SK-N-SH (cell line): ENCODE measurements at regions not wholly inside any gene's neighbourhood (a gene's known extent, or its start where the extent isn't known, plus 50 kb on each side); places are given as distances from the start of the nearest gene placed in this dataset.

Source experiments
- CTCF ChIA-PET: fragments of 300-600, 350-600 bp; formaldehyde crosslinking; extraction: SDS; loops from one replicate; lab custom pipeline; 2021; lab: Yijun Ruan, JAX
- POLR2A ChIA-PET: fragments of 350-600 bp; sonication (Branson Sonifier 250); formaldehyde crosslinking; extraction: SDS; loops from one replicate; lab custom pipeline; 2020; ENCODE audit warnings: antibody characterized with exemption, inconsistent platforms; lab: Yijun Ruan, JAX
- DNase-seq: peaks from one replicate; pipeline ENCODE4 v3.0.0; 2012
- H2AFZ ChIP-seq: fragments of 200-600 bp; sonication (generic); 2 replicates; pipeline ENCODE4 v1.8.1; 2016; ENCODE audit warnings: antibody characterized with exemption, mild to moderate bottlenecking, low read depth
- H3F3A ChIP-seq: fragments of 200-600 bp; sonication (generic); replicated peaks from 2 replicates; pipeline ENCODE3; 2016; ENCODE audit warnings: antibody characterized with exemption, mild to moderate bottlenecking; ENCODE audit not compliant: insufficient read depth
- H3K27ac ChIP-seq, 2 experiments: fragments of 200-500 bp in 1 of 2; fragments of 200-600 bp in 1 of 2; sonication (Bioruptor generic) in 1 of 2; sonication (generic), shearing (Covaris generic) in 1 of 2; 2 replicates each; pipeline versions ENCODE4 v1.5.1 to v1.6.1; 2014 to 2016; ENCODE audit warnings: low read depth in 2 of 2, inconsistent platforms in 1 of 2, low read length in 1 of 2, mild to moderate bottlenecking in 1 of 2, mixed read lengths in 1 of 2
- H3K27me3 ChIP-seq: fragments of 200-600 bp; sonication (generic), shearing (Covaris generic); 2 replicates; pipeline ENCODE4 v1.6.1; 2016; ENCODE audit warnings: mixed run types; ENCODE audit not compliant: insufficient read depth
- H3K36me3 ChIP-seq, 2 experiments: fragments of 200-500 bp in 1 of 2; fragments of 200-600 bp in 1 of 2; sonication (Bioruptor generic) in 1 of 2; sonication (generic) in 1 of 2; replicated peaks in 1 of 2; 2 replicates each; pipeline versions ENCODE3 to v1.5.1; 2014 to 2016; ENCODE audit warnings: low read length in 1 of 2, mild to moderate bottlenecking in 1 of 2; ENCODE audit not compliant: insufficient read depth in 2 of 2, control insufficient read depth in 1 of 2
- H3K4me1 ChIP-seq, 2 experiments: fragments of 200-500 bp in 1 of 2; fragments of 200-600 bp in 1 of 2; sonication (Bioruptor generic) in 1 of 2; sonication (generic), shearing (Covaris generic) in 1 of 2; 2 replicates each; pipeline versions ENCODE4 v1.5.1 to v1.6.1; 2014 to 2016; ENCODE audit warnings: low read depth in 1 of 2, low read length in 1 of 2, mixed run types in 1 of 2; ENCODE audit not compliant: insufficient read depth in 2 of 2, control insufficient read depth in 1 of 2
- H3K4me2 ChIP-seq: fragments of 200-600 bp; sonication (generic), shearing (Covaris generic); 2 replicates; pipeline ENCODE4 v1.6.1; 2017; ENCODE audit warnings: mixed run types
- H3K4me3 ChIP-seq, 2 experiments: fragments of 200-500 bp in 1 of 2; fragments of 200-600 bp in 1 of 2; sonication (Bioruptor generic) in 1 of 2; sonication (generic), shearing (Covaris generic) in 1 of 2; 2 replicates each; pipeline versions ENCODE4 v1.5.1 to v1.8.1; 2014 to 2016; ENCODE audit warnings: low read depth in 2 of 2, inconsistent platforms in 1 of 2, low read length in 1 of 2, mild to moderate bottlenecking in 1 of 2, mixed read lengths in 1 of 2, moderate library complexity in 1 of 2
- H3K79me2 ChIP-seq: fragments of 200-600 bp; sonication (generic); 2 replicates; pipeline ENCODE4 v1.8.1; 2017; ENCODE audit warnings: mild to moderate bottlenecking; ENCODE audit not compliant: insufficient read depth
- H3K9ac ChIP-seq: fragments of 200-600 bp; sonication (generic); 2 replicates; pipeline ENCODE4 v1.6.1; 2017; ENCODE audit warnings: mixed run types
- H3K9me2 ChIP-seq: fragments of 200-600 bp; sonication (generic); 2 replicates; pipeline ENCODE4 v1.6.1; 2017; ENCODE audit warnings: mixed run types
- H3K9me3 ChIP-seq: fragments of 200-600 bp; sonication (generic); 2 replicates; pipeline ENCODE4 v1.6.1; 2017; ENCODE audit warnings: mixed run types, mild to moderate bottlenecking, moderate library complexity
- H4K20me1 ChIP-seq: fragments of 200-600 bp; sonication (generic); 2 replicates; pipeline ENCODE4 v1.6.1; 2017; ENCODE audit warnings: mild to moderate bottlenecking, mixed run types; ENCODE audit not compliant: insufficient read depth
- CHD2 ChIP-seq: fragments of 150-350 bp; IDR thresholded peaks from 2 replicates; pipeline ENCODE4 v1.6.1; 2018; ENCODE audit warnings: low read length; ENCODE audit not compliant: partially characterized antibody
- EP300 ChIP-seq, 2 experiments: IDR thresholded peaks; 2 replicates each; pipeline versions ENCODE4 v1.4.0 to v1.6.1; 2012; ENCODE audit warnings: borderline replicate concordance in 1 of 2, low read depth in 1 of 2, low read length in 1 of 2
- EZH2phosphoT487 ChIP-seq: fragments of 200-600 bp; sonication (generic); IDR thresholded peaks from 2 replicates; pipeline ENCODE4 v1.6.1; 2017; ENCODE audit warnings: low read depth, mixed run types, mild to moderate bottlenecking, antibody characterized with exemption, moderate library complexity, borderline replicate concordance
- FOSL2 ChIP-seq: IDR thresholded peaks from 2 replicates; pipeline ENCODE4 v1.4.0; 2012; ENCODE audit warnings: low read depth, mild to moderate bottlenecking, moderate library complexity, borderline replicate concordance
- GABPA ChIP-seq: IDR thresholded peaks from 2 replicates; pipeline ENCODE4 v1.4.0; 2012; ENCODE audit warnings: low read depth, mild to moderate bottlenecking
- GATA2 ChIP-seq: sonication (generic); formaldehyde crosslinking; IDR thresholded peaks from 2 replicates; pipeline ENCODE4 v1.5.0; 2020; ENCODE audit warnings: mild to moderate bottlenecking, missing genetic modification reagents
- JUND ChIP-seq: IDR thresholded peaks from 2 replicates; pipeline ENCODE4 v1.4.0; 2012
- MXI1 ChIP-seq: IDR thresholded peaks from 2 replicates; pipeline ENCODE4 v1.6.1; 2012; ENCODE audit warnings: mild to moderate bottlenecking, low read depth, low read length, improper control_type of control experiment
- POLR2AphosphoS5 ChIP-seq: IDR thresholded peaks from 2 replicates; pipeline ENCODE4 v1.6.1; 2012; ENCODE audit warnings: low read depth, low read length
- RAD21 ChIP-seq: IDR thresholded peaks from 2 replicates; pipeline ENCODE4 v1.6.1; 2012; ENCODE audit warnings: mild to moderate bottlenecking, low read length
- RXRA ChIP-seq: IDR thresholded peaks from 2 replicates; pipeline ENCODE4 v1.4.0; 2012; ENCODE audit warnings: low read depth, mild to moderate bottlenecking, borderline replicate concordance
- SMC3 ChIP-seq: IDR thresholded peaks from 2 replicates; pipeline ENCODE4 v1.6.1; 2012; ENCODE audit warnings: low read depth, low read length, improper control_type of control experiment
- TAF1 ChIP-seq: IDR thresholded peaks from 2 replicates; pipeline ENCODE4 v1.6.1; 2012; ENCODE audit warnings: low read depth, mild to moderate bottlenecking, low read length, moderate library complexity, borderline replicate concordance
- TCF12 ChIP-seq: IDR thresholded peaks from 2 replicates; pipeline ENCODE4 v1.4.0; 2012
- YY1 ChIP-seq: IDR thresholded peaks from 2 replicates; pipeline ENCODE4 v1.4.0; 2012; ENCODE audit warnings: low read depth, mild to moderate bottlenecking
- WGBS: methylation state at CpG from one replicate; pipeline ENCODE4 v1.1.6; 2017; ENCODE audit warnings: low lambda C conversion rate; 5-methylcytosine and 5-hydroxymethylcytosine counted together
- TF ChIP-seq, protein P1 (sequence below): fragments of 150-350 bp; IDR thresholded peaks from 2 replicates; pipeline ENCODE4 v1.6.1; 2017; ENCODE audit warnings: antibody characterized with exemption, low read length, low read depth, borderline replicate concordance
- TF ChIP-seq, protein P2 (sequence below): IDR thresholded peaks from 2 replicates; pipeline ENCODE4 v1.4.0; 2012; ENCODE audit warnings: low read depth, borderline replicate concordance

DNA sequence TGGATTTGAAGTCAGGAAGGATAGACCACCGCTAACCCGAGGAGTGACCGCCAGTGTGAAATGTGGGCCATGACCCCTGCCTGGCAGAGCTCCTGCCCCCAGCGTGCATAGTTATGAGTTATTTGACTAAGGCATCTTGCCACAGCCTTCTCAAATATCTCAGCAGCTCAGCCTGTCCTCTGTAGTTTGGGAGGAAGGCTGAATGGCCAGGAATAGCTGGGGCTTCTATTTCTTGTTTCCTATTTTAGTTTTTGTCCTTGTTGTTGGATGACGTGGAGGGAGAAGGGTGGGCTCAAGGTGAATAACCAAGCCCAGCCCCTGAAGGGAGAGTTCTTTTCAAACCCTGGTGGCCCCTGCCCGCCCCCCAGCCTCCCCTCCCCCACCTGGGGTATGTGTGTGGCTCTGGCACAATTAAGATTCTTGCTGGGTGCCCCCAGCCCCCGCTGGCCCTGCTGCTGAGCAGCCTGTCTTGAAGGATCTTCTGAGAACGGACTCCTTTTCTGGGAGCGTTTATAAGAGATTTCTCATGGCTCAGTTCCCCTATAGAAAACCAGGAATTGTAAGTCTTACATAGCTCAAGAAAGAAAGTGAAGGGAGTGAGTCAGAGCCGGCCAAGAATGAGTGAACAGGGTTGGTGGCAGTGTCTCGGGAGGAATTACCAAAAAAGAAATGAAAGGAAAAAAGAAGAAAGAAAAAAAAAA is 157.4 kb downstream of the GLI2 start:
- Histone ChIP-seq H3K9me3 (no peaks in the 10 kb centered on the region), H3K27ac (no peak overlapping the region), H3K36me3 (no peaks in the 10 kb centered on the region), H3K4me3 (no peak overlapping the region), H2AFZ (no peak overlapping the region), H3K4me2 (no peak overlapping the region), H3K27me3 (no peaks in the 10 kb centered on the region), H4K20me1 (peaks cover 3% of the 10 kb centered on the region; the same call in 1 of the 2 replicates), H3K79me2 (peaks cover 4% of the 10 kb centered on the region; the same call in 1 of the 2 replicates), H3F3A (no peaks in the 10 kb centered on the region), H3K9ac (no peak overlapping the region), H3K4me1 (peaks cover 6 to 9% of the 10 kb centered on the region in 2 experiments; a peak in 2 of 4 replicates), H3K9me2 (no peaks in the 10 kb centered on the region)
- POLR2A ChIA-PET: no interaction called here
- WGBS: 78% methylated on average over 10 of the region's 11 CpGs
- no peak for TF ChIP-seq YY1
- no peak for TF ChIP-seq MXI1
- no peak for TF ChIP-seq POLR2AphosphoS5
- TF ChIP-seq, protein P1, sequence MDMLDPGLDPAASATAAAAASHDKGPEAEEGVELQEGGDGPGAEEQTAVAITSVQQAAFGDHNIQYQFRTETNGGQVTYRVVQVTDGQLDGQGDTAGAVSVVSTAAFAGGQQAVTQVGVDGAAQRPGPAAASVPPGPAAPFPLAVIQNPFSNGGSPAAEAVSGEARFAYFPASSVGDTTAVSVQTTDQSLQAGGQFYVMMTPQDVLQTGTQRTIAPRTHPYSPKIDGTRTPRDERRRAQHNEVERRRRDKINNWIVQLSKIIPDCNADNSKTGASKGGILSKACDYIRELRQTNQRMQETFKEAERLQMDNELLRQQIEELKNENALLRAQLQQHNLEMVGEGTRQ: no peak
- TF ChIP-seq, all 33 proteins: peak for 0
- no peak for DNase-seq
- CTCF ChIA-PET: interaction anchor here (1.3 to 1.4 kb wide), 2 partner anchors 8 to 197 kb away, joined by 3 to 4 read pairs; no protein-coding TSS in a partner anchor

DNA sequence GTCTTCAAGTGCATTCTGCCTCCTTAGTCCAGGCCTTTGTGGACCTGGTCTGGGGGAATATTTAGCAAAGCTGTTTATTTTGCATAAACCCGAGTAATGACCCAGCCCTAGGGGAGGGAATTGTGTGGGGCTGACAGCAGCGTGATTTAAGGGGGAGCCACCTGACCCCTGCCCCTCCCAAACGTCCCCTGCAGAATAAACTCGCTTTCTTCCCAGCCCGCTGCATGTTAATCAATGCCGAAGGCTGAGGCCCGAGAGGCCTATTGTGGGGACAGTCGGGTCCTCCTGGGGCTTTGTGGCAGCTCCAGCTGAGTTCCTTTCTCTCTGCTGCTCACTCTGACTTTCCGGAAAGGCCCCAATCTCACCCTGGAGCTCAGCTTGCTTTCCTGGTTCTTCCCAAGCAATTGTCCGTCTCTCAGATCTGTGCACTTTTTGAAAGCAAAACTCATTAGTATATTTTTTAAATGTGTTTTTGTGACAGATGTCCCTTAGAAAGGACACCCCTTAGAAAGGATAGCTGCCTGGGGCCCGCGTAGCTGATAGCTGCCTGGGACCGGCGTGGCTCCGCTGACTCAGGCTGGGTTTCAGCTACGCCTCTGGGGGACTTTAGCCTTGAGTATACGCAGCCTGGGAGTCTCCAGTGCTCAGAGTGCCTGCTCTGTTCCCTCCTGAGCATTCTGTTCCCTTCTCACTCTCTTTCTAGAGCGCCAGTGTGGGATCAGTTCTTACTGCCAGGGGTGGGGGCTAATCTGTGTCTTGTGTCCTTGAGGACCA is 158.3 kb downstream of the GLI2 start:
- H3K9me3 ChIP-seq: no peaks in the 10 kb centered on the region
- H3K9ac ChIP-seq: no peak overlapping the region
- TF ChIP-seq RXRA: no peak
- no peak for TF ChIP-seq TCF12
- no peak for TF ChIP-seq EP300 (IDR thresholded peaks at IDR 0.05; ENCODE audit: borderline replicate concordance in 1 of 2, low read depth in 1 of 2, low read length in 1 of 2)
- no peak for TF ChIP-seq FOSL2
- H3K4me3 ChIP-seq: no peak overlapping the region
- H3K4me2 ChIP-seq: no peak overlapping the region
- no peaks in the 10 kb centered on the region for H3K36me3 ChIP-seq
- H2AFZ ChIP-seq: no peak overlapping the region
- CTCF ChIA-PET: interaction anchor here (1.4 to 2.0 kb wide), 2 partner anchors 11 to 198 kb away, joined by 3 to 4 read pairs; no protein-coding TSS in a partner anchor
- 94% methylated on average over 18 of the region's 18 CpGs for WGBS
- no peaks in the 10 kb centered on the region for H3K9me2 ChIP-seq
- H3K27ac ChIP-seq: no peak overlapping the region
- H3F3A ChIP-seq: no peaks in the 10 kb centered on the region
- POLR2A ChIA-PET: no interaction called here
- H3K4me1 ChIP-seq: peaks cover 6 to 18% of the 10 kb centered on the region in 2 experiments; a peak in 2 of 4 replicates
- DNase-seq: no peak
- H3K27me3 ChIP-seq: no peaks in the 10 kb centered on the region
- H4K20me1 ChIP-seq: no peaks in the 10 kb centered on the region; the same call in 1 of the 2 replicates
- peaks cover 4% of the 10 kb centered on the region; the same call in 1 of the 2 replicates for H3K79me2 ChIP-seq

DNA sequence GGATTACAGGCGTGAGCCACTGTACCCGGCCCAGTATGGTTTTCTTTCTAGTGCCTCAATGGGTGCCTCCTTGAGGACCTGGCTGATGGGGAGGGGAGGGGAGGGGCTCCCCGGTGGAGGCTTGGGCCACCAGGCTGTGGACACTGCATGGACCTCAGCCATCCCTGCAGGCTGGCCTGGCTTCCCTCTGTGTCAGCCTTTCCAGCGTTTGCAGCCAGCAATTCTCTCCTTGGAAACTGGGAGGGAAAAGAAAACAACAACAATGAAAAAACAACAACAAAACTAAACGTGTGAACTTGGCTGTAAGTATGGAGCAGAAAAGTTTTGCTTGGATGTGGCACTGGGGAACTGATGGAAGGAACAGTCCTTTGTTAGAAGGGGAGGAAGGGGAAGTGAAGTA is 159.3 kb downstream of the GLI2 start:
- H3K9ac ChIP-seq: no peak overlapping the region
- H3K4me3 ChIP-seq: no peak overlapping the region
- H3K79me2 ChIP-seq: peaks cover 4% of the 10 kb centered on the region; the same call in 1 of the 2 replicates
- no peak overlapping the region for H3K27ac ChIP-seq
- no peaks in the 10 kb centered on the region for H3K9me3 ChIP-seq
- WGBS: 84% methylated on average over 5 of the region's 5 CpGs
- no peaks in the 10 kb centered on the region for H3K36me3 ChIP-seq
- ChIA-PET POLR2A (no interaction called here), CTCF (interaction anchor here (1.4 to 2.0 kb wide), 2 partner anchors 12 to 199 kb away, joined by 3 to 4 read pairs; no protein-coding TSS in a partner anchor)
- no peaks in the 10 kb centered on the region; the same call in 1 of the 2 replicates for H4K20me1 ChIP-seq
- no peak overlapping the region for H2AFZ ChIP-seq
- TF ChIP-seq YY1: no peak
- TF ChIP-seq POLR2AphosphoS5: no peak
- TF ChIP-seq CHD2: no peak
- TF ChIP-seq TAF1: no peak
- TF ChIP-seq JUND: no peak
- TF ChIP-seq GABPA: no peak
- TF ChIP-seq, protein P2, sequence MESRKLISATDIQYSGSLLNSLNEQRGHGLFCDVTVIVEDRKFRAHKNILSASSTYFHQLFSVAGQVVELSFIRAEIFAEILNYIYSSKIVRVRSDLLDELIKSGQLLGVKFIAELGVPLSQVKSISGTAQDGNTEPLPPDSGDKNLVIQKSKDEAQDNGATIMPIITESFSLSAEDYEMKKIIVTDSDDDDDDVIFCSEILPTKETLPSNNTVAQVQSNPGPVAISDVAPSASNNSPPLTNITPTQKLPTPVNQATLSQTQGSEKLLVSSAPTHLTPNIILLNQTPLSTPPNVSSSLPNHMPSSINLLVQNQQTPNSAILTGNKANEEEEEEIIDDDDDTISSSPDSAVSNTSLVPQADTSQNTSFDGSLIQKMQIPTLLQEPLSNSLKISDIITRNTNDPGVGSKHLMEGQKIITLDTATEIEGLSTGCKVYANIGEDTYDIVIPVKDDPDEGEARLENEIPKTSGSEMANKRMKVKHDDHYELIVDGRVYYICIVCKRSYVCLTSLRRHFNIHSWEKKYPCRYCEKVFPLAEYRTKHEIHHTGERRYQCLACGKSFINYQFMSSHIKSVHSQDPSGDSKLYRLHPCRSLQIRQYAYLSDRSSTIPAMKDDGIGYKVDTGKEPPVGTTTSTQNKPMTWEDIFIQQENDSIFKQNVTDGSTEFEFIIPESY: no peak
- no peak for TF ChIP-seq FOSL2
- no peak for TF ChIP-seq GATA2 (CRISPR knock-in tag)
- TF ChIP-seq RXRA: no peak
- no peak for TF ChIP-seq RAD21
- no peak for TF ChIP-seq SMC3
- no peak for TF ChIP-seq EZH2phosphoT487
- H3F3A ChIP-seq: no peaks in the 10 kb centered on the region
- H3K27me3 ChIP-seq: no peaks in the 10 kb centered on the region
- no peak for DNase-seq
- H3K4me1 ChIP-seq: peaks cover 6 to 27% of the 10 kb centered on the region in 2 experiments; a peak in 3 of 4 replicates
- H3K9me2 ChIP-seq: no peaks in the 10 kb centered on the region
- H3K4me2 ChIP-seq: no peak overlapping the region
